ENCODE measurements at regions not wholly inside any gene's neighbourhood (a gene's known extent, or its start where the extent isn't known, plus 50 kb on each side); places are given as distances from the start of the nearest gene placed in this dataset.

GRCh38 chr4:23311983-23312382 is 577.9 kb downstream of the PPARGC1A start:
- TF ChIP-seq POLR2AphosphoS5 (IDR thresholded peaks at IDR 0.05): no peak
- TF ChIP-seq EP300 (IDR thresholded peaks at IDR 0.05): no peak
- TF ChIP-seq POLR2A (IDR thresholded peaks at IDR 0.05; ENCODE audit: low read depth): no peak
- no peak for TF ChIP-seq CTCF (IDR thresholded peaks at IDR 0.05)
- Histone ChIP-seq H3K36me3 (no peaks in the 10 kb centered on the region), H3K27me3 (no peaks in the 10 kb centered on the region), H3K9me3 (no peaks in the 10 kb centered on the region), H3K4me3 (no peak overlapping the region), H3K4me1 (no peaks in the 10 kb centered on the region), H3K27ac (replicated peaks in 1 of 4) (no peak overlapping the region)
- WGBS: 80% methylated on average over 3 of the region's 3 CpGs
- no peak for DNase-seq (ENCODE audit: extremely low spot score)
- intact Hi-C loops (cut with DNase I): no loop called here

GRCh38 chr4:23305026-23305425 is 584.8 kb downstream of the PPARGC1A start:
- TF ChIP-seq POLR2AphosphoS5 (IDR thresholded peaks at IDR 0.05) (no peak), CTCF (IDR thresholded peaks at IDR 0.05) (no peak), EP300 (IDR thresholded peaks at IDR 0.05) (no peak), POLR2A (IDR thresholded peaks at IDR 0.05; ENCODE audit: low read depth) (no peak)
- no peak for DNase-seq (ENCODE audit: extremely low spot score)
- no peaks in the 10 kb centered on the region for H3K9me3 ChIP-seq
- intact Hi-C loops (cut with DNase I): no loop called here
- H3K27ac ChIP-seq (replicated peaks in 1 of 4): no peak overlapping the region
- H3K36me3 ChIP-seq: no peaks in the 10 kb centered on the region
- H3K4me3 ChIP-seq: no peak overlapping the region
- H3K27me3 ChIP-seq: no peaks in the 10 kb centered on the region
- 31% methylated on average over 1 of the region's 1 CpG for WGBS
- H3K4me1 ChIP-seq: no peaks in the 10 kb centered on the region

- H3K4me1 ChIP-seq: no peaks in the 10 kb centered on the region
- no peak for DNase-seq (ENCODE audit: extremely low spot score)
- no peaks in the 10 kb centered on the region for H3K36me3 ChIP-seq
- TF ChIP-seq EP300 (IDR thresholded peaks at IDR 0.05): no peak
- no peak for TF ChIP-seq POLR2A (IDR thresholded peaks at IDR 0.05; ENCODE audit: low read depth)
- no peak for TF ChIP-seq POLR2AphosphoS5 (IDR thresholded peaks at IDR 0.05)
- TF ChIP-seq CTCF (IDR thresholded peaks at IDR 0.05): no peak
- no peak overlapping the region for H3K27ac ChIP-seq (replicated peaks in 1 of 4)
- H3K4me3 ChIP-seq: no peak overlapping the region
- no peaks in the 10 kb centered on the region for H3K27me3 ChIP-seq
- WGBS: 69% methylated on average over 1 of the region's 1 CpG
- intact Hi-C loops (cut with DNase I): no loop called here
- H3K9me3 ChIP-seq: no peaks in the 10 kb centered on the region
Observed at GRCh38 chr4:23298371-23298770, 591.5 kb downstream of the PPARGC1A start.

- Histone ChIP-seq H3K9me3 (no peaks in the 10 kb centered on the region), H3K27me3 (no peaks in the 10 kb centered on the region), H3K4me1 (no peaks in the 10 kb centered on the region), H3K4me3 (no peak overlapping the region), H3K27ac (replicated peaks in 1 of 4) (no peak overlapping the region), H3K36me3 (no peaks in the 10 kb centered on the region)
- WGBS: 80% methylated on average over 4 of the region's 4 CpGs
- intact Hi-C loops (cut with DNase I): no loop called here
- no peak for DNase-seq (ENCODE audit: extremely low spot score)
- TF ChIP-seq POLR2A (IDR thresholded peaks at IDR 0.05; ENCODE audit: low read depth): no peak
- no peak for TF ChIP-seq EP300 (IDR thresholded peaks at IDR 0.05)
- no peak for TF ChIP-seq CTCF (IDR thresholded peaks at IDR 0.05)
- no peak for TF ChIP-seq POLR2AphosphoS5 (IDR thresholded peaks at IDR 0.05)
Observed at GRCh38 chr4:23297327-23297726, 592.5 kb downstream of the PPARGC1A start.

GRCh38 chr4:23291139-23291538 is 598.4 kb downstream of the GBA3 start:
- intact Hi-C loops (cut with DNase I): no loop called here
- Histone ChIP-seq H3K36me3 (no peaks in the 10 kb centered on the region), H3K27me3 (no peaks in the 10 kb centered on the region), H3K4me3 (no peak overlapping the region), H3K9me3 (no peaks in the 10 kb centered on the region), H3K27ac (replicated peaks in 1 of 4) (no peak overlapping the region), H3K4me1 (peaks cover 0 to 5% (median 0%) of the 10 kb centered on the region in 4 donors)
- TF ChIP-seq CTCF (IDR thresholded peaks at IDR 0.05) (no peak), POLR2A (IDR thresholded peaks at IDR 0.05; ENCODE audit: low read depth) (no peak), POLR2AphosphoS5 (IDR thresholded peaks at IDR 0.05) (no peak), EP300 (IDR thresholded peaks at IDR 0.05) (no peak)
- 87% methylated on average over 2 of the region's 2 CpGs for WGBS
- no peak for DNase-seq (ENCODE audit: extremely low spot score)

Data from esophagus muscularis mucosa (tissue), 4 donors.